ENCODE measurements at regions not wholly inside any gene's neighbourhood (a gene's known extent, or its start where the extent isn't known, plus 50 kb on each side); places are given as distances from the start of the nearest gene placed in this dataset.

DNA sequence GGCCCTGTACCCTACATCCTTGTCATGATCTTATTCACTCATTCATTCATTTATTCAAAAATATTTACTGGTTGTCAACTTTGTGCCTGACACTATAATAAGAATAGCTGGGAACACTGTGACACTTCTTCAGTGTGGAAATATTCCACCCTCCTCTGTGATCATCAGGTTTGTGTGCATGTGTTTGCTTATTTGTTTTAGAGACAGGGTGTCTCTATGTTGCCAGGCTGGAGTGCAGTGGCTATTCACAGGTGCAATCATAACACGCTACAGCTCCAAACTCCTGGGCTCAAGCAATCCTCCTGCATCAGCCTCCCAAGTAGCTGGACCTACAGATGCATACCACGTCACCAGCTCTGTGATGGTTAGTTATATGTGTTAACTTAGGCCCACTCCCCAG, 50.0 kb upstream of the PLCL2 start:
- Histone ChIP-seq H3K4me2 (no peak overlapping the region), H3F3A (replicated peaks; ENCODE audit: low read depth) (no peaks in the 10 kb centered on the region), H4K20me1 (replicated peaks; ENCODE audit: insufficient read depth) (no peaks in the 10 kb centered on the region), H3K4me1 (ENCODE audit: insufficient read depth) (peaks cover 18% of the 10 kb centered on the region), H3K27me3 (ENCODE audit: insufficient read depth) (no peaks in the 10 kb centered on the region), H3K27ac (ENCODE audit: low read depth) (no peak overlapping the region), H3K4me3 (no peak overlapping the region), H2AFZ (no peak overlapping the region), H3K79me2 (replicated peaks; ENCODE audit: insufficient read depth) (no peaks in the 10 kb centered on the region), H3K9me2 (ENCODE audit: insufficient read depth) (peaks cover 10% of the 10 kb centered on the region; the same call in 1 of the 2 replicates), H3K36me3 (ENCODE audit: insufficient read depth) (no peaks in the 10 kb centered on the region)
- ATAC-seq (no peak), DNase-seq (ENCODE audit: low spot score) (no peak)
- H3K27ac Mint-ChIP-seq: no peak overlapping the region
- no peak for TF ChIP-seq NANOG (IDR thresholded peaks at IDR 0.05; ENCODE audit: borderline replicate concordance)
- no peak for TF ChIP-seq CREB1 (CRISPR knock-in tag; IDR thresholded peaks at IDR 0.05; ENCODE audit: low read depth)
- no peak for TF ChIP-seq STAT1 (IDR thresholded peaks at IDR 0.05; ENCODE audit: unreplicated experiment)
- TF ChIP-seq, protein P1, sequence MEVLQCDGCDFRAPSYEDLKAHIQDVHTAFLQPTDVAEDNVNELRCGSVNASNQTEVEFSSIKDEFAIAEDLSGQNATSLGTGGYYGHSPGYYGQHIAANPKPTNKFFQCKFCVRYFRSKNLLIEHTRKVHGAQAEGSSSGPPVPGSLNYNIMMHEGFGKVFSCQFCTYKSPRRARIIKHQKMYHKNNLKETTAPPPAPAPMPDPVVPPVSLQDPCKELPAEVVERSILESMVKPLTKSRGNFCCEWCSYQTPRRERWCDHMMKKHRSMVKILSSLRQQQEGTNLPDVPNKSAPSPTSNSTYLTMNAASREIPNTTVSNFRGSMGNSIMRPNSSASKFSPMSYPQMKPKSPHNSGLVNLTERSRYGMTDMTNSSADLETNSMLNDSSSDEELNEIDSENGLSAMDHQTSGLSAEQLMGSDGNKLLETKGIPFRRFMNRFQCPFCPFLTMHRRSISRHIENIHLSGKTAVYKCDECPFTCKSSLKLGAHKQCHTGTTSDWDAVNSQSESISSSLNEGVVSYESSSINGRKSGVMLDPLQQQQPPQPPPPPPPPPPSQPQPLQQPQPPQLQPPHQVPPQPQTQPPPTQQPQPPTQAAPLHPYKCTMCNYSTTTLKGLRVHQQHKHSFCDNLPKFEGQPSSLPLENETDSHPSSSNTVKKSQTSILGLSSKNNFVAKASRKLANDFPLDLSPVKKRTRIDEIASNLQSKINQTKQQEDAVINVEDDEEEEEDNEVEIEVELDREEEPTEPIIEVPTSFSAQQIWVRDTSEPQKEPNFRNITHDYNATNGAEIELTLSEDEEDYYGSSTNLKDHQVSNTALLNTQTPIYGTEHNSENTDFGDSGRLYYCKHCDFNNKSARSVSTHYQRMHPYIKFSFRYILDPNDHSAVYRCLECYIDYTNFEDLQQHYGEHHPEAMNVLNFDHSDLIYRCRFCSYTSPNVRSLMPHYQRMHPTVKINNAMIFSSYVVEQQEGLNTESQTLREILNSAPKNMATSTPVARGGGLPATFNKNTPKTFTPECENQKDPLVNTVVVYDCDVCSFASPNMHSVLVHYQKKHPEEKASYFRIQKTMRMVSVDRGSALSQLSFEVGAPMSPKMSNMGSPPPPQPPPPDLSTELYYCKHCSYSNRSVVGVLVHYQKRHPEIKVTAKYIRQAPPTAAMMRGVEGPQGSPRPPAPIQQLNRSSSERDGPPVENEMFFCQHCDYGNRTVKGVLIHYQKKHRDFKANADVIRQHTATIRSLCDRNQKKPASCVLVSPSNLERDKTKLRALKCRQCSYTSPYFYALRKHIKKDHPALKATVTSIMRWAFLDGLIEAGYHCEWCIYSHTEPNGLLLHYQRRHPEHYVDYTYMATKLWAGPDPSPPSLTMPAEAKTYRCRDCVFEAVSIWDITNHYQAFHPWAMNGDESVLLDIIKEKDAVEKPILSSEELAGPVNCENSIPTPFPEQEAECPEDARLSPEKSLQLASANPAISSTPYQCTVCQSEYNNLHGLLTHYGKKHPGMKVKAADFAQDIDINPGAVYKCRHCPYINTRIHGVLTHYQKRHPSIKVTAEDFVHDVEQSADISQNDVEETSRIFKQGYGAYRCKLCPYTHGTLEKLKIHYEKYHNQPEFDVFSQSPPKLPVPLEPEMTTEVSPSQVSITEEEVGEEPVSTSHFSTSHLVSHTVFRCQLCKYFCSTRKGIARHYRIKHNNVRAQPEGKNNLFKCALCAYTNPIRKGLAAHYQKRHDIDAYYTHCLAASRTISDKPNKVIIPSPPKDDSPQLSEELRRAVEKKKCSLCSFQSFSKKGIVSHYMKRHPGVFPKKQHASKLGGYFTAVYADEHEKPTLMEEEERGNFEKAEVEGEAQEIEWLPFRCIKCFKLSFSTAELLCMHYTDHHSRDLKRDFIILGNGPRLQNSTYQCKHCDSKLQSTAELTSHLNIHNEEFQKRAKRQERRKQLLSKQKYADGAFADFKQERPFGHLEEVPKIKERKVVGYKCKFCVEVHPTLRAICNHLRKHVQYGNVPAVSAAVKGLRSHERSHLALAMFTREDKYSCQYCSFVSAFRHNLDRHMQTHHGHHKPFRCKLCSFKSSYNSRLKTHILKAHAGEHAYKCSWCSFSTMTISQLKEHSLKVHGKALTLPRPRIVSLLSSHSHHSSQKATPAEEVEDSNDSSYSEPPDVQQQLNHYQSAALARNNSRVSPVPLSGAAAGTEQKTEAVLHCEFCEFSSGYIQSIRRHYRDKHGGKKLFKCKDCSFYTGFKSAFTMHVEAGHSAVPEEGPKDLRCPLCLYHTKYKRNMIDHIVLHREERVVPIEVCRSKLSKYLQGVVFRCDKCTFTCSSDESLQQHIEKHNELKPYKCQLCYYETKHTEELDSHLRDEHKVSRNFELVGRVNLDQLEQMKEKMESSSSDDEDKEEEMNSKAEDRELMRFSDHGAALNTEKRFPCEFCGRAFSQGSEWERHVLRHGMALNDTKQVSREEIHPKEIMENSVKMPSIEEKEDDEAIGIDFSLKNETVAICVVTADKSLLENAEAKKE (CRISPR knock-in tag; IDR thresholded peaks at IDR 0.05): no peak
- TF ChIP-seq, protein P2, sequence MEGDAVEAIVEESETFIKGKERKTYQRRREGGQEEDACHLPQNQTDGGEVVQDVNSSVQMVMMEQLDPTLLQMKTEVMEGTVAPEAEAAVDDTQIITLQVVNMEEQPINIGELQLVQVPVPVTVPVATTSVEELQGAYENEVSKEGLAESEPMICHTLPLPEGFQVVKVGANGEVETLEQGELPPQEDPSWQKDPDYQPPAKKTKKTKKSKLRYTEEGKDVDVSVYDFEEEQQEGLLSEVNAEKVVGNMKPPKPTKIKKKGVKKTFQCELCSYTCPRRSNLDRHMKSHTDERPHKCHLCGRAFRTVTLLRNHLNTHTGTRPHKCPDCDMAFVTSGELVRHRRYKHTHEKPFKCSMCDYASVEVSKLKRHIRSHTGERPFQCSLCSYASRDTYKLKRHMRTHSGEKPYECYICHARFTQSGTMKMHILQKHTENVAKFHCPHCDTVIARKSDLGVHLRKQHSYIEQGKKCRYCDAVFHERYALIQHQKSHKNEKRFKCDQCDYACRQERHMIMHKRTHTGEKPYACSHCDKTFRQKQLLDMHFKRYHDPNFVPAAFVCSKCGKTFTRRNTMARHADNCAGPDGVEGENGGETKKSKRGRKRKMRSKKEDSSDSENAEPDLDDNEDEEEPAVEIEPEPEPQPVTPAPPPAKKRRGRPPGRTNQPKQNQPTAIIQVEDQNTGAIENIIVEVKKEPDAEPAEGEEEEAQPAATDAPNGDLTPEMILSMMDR (conservative IDR thresholded peaks at IDR 0.05; ENCODE audit: low read depth in 2 of 2): no peak
- TF ChIP-seq JUNB (IDR thresholded peaks at IDR 0.05; ENCODE audit: unreplicated experiment): no peak
- TF ChIP-seq POLR2AphosphoS5 (IDR thresholded peaks at IDR 0.05; ENCODE audit: low read depth): no peak
- no peak for TF ChIP-seq EZH2phosphoT487 (IDR thresholded peaks at IDR 0.05; ENCODE audit: unreplicated experiment)
- TF ChIP-seq, protein P3, sequence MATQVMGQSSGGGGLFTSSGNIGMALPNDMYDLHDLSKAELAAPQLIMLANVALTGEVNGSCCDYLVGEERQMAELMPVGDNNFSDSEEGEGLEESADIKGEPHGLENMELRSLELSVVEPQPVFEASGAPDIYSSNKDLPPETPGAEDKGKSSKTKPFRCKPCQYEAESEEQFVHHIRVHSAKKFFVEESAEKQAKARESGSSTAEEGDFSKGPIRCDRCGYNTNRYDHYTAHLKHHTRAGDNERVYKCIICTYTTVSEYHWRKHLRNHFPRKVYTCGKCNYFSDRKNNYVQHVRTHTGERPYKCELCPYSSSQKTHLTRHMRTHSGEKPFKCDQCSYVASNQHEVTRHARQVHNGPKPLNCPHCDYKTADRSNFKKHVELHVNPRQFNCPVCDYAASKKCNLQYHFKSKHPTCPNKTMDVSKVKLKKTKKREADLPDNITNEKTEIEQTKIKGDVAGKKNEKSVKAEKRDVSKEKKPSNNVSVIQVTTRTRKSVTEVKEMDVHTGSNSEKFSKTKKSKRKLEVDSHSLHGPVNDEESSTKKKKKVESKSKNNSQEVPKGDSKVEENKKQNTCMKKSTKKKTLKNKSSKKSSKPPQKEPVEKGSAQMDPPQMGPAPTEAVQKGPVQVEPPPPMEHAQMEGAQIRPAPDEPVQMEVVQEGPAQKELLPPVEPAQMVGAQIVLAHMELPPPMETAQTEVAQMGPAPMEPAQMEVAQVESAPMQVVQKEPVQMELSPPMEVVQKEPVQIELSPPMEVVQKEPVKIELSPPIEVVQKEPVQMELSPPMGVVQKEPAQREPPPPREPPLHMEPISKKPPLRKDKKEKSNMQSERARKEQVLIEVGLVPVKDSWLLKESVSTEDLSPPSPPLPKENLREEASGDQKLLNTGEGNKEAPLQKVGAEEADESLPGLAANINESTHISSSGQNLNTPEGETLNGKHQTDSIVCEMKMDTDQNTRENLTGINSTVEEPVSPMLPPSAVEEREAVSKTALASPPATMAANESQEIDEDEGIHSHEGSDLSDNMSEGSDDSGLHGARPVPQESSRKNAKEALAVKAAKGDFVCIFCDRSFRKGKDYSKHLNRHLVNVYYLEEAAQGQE (IDR thresholded peaks at IDR 0.05; ENCODE audit: unreplicated experiment): no peak
- TF ChIP-seq ZNF114 (CRISPR knock-in tag; IDR thresholded peaks at IDR 0.05): no peak
- TF ChIP-seq, protein P4, sequence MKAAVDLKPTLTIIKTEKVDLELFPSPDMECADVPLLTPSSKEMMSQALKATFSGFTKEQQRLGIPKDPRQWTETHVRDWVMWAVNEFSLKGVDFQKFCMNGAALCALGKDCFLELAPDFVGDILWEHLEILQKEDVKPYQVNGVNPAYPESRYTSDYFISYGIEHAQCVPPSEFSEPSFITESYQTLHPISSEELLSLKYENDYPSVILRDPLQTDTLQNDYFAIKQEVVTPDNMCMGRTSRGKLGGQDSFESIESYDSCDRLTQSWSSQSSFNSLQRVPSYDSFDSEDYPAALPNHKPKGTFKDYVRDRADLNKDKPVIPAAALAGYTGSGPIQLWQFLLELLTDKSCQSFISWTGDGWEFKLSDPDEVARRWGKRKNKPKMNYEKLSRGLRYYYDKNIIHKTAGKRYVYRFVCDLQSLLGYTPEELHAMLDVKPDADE (IDR thresholded peaks at IDR 0.05): no peak
- no peak for TF ChIP-seq EZH2 (IDR thresholded peaks at IDR 0.05; ENCODE audit: low read depth, unreplicated experiment)
- no peak for TF ChIP-seq ZNF331 (CRISPR knock-in tag; IDR thresholded peaks at IDR 0.05; ENCODE audit: low read depth)
- peaks cover 28% of the 10 kb centered on the region for H3K4me1 Mint-ChIP-seq
- no peak overlapping the region for H3K4me3 Mint-ChIP-seq
- H3K36me3 Mint-ChIP-seq (ENCODE audit: low read depth): no peaks in the 10 kb centered on the region
- H3K27me3 Mint-ChIP-seq (ENCODE audit: insufficient read depth, low read depth, poor library complexity): no peaks in the 10 kb centered on the region
- H3K9me3 Mint-ChIP-seq: no peaks in the 10 kb centered on the region

All from GM23338 (cell line).